ENCODE measurements at regions not wholly inside any gene's neighbourhood (a gene's known extent, or its start where the extent isn't known, plus 50 kb on each side); places are given as distances from the start of the nearest gene placed in this dataset.

DNA sequence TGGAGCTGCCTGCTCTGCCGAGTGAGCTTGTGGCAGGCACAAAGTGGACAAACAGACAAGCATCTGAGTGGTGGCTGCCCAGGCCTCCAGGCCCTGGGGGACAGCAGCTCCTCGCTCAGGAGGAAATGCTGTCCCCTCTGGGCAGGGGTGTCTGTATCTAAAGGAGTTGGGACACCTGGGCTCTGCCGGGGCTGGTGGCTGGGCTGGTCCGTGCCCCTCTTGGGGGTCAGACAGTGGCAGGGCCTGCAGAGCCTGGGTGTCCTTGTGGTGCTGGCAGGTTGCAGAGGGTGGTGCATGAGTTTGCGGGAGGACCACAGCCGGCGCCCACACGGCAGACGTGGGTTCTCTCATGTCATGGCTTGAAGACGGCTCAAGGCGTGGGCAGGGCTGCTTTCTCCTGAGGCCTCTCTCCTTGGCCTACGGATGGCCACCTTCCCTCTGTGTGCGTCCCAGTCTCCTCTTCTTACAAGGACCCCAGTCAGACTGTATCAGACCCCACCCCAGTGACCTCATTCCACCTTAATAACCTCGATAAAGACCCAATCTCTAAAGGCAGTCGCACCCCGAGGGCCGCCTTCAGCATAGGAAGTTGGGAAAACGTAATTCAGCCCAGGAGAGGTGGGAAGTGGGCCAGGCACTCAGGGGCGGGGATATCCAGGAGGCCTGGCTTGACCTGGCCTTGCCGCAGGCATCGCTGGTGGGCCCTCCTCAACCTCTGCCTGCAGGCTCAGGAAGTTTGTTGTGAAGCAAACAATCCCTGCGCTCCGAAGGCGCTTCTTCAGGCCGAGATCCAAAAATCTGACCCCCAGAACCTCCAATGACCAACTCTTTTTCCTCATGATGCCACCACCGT lies 110.0 kb downstream of the KIF26A start:
- TF ChIP-seq, protein P1, sequence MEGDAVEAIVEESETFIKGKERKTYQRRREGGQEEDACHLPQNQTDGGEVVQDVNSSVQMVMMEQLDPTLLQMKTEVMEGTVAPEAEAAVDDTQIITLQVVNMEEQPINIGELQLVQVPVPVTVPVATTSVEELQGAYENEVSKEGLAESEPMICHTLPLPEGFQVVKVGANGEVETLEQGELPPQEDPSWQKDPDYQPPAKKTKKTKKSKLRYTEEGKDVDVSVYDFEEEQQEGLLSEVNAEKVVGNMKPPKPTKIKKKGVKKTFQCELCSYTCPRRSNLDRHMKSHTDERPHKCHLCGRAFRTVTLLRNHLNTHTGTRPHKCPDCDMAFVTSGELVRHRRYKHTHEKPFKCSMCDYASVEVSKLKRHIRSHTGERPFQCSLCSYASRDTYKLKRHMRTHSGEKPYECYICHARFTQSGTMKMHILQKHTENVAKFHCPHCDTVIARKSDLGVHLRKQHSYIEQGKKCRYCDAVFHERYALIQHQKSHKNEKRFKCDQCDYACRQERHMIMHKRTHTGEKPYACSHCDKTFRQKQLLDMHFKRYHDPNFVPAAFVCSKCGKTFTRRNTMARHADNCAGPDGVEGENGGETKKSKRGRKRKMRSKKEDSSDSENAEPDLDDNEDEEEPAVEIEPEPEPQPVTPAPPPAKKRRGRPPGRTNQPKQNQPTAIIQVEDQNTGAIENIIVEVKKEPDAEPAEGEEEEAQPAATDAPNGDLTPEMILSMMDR (IDR thresholded peaks at IDR 0.05) = no peak
- TF ChIP-seq POLR2A (IDR thresholded peaks at IDR 0.05) = no peak
